H9 (cell line): ENCODE measurements at regions not wholly inside any gene's neighbourhood (a gene's known extent, or its start where the extent isn't known, plus 50 kb on each side); places are given as distances from the start of the nearest gene placed in this dataset.

Experiments
- DNase-seq: peaks from one replicate; pipeline ENCODE4 v3.0.0-alpha.2; 2017
- H2AFZ ChIP-seq: one replicate; pipeline ENCODE4 v1.6.1; 2013; ENCODE audit warnings: mild to moderate bottlenecking, low read length, control low read depth, moderate library complexity
- H2AK5ac ChIP-seq: 2 replicates; pipeline ENCODE4 v1.6.1; 2013; ENCODE audit warnings: low read length, control low read depth, mixed read lengths; ENCODE audit not compliant: insufficient read length
- H2BK120ac ChIP-seq: one replicate; pipeline ENCODE4 v1.6.1; 2013; ENCODE audit warnings: low read depth, mild to moderate bottlenecking, low read length, control low read depth, inconsistent platforms; ENCODE audit not compliant: poor library complexity, severe bottlenecking
- H2BK12ac ChIP-seq: 2 replicates; pipeline ENCODE4 v1.6.1; 2013; ENCODE audit warnings: low read length, control low read depth, mixed read lengths, low read depth; ENCODE audit not compliant: insufficient read length
- H2BK15ac ChIP-seq: 2 replicates; pipeline ENCODE4 v1.6.1; 2013; ENCODE audit warnings: low read depth, low read length, control low read depth
- H2BK20ac ChIP-seq: one replicate; pipeline ENCODE4 v1.6.1; 2013; ENCODE audit warnings: low read depth, mild to moderate bottlenecking, low read length, control low read depth, inconsistent platforms; ENCODE audit not compliant: poor library complexity, severe bottlenecking
- H2BK5ac ChIP-seq: 2 replicates; pipeline ENCODE4 v1.6.1; 2013; ENCODE audit warnings: low read length, control low read depth, mixed read lengths; ENCODE audit not compliant: insufficient read length
- H3K14ac ChIP-seq: 2 replicates; pipeline ENCODE4 v1.6.1; 2013; ENCODE audit warnings: low read length, control low read depth; ENCODE audit not compliant: insufficient read depth
- H3K18ac ChIP-seq: 2 replicates; pipeline ENCODE4 v1.6.1; 2013; ENCODE audit warnings: low read depth, mild to moderate bottlenecking, mixed read lengths, low read length, control low read depth; ENCODE audit not compliant: insufficient read length
- H3K23ac ChIP-seq: 2 replicates; pipeline ENCODE4 v1.6.1; 2013; ENCODE audit warnings: low read length, control low read depth, mixed read lengths, low read depth; ENCODE audit not compliant: insufficient read length
- H3K23me2 ChIP-seq: 2 replicates; pipeline ENCODE4 v1.6.1; 2013; ENCODE audit warnings: low read depth, mild to moderate bottlenecking, mixed read lengths, low read length, control low read depth; ENCODE audit not compliant: insufficient read length, poor library complexity, severe bottlenecking
- H3K27ac ChIP-seq: 2 replicates; pipeline ENCODE4 v1.5.1; 2013; ENCODE audit warnings: low read length, control low read depth, mixed read lengths, low read depth; ENCODE audit not compliant: insufficient read length
- H3K27me3 ChIP-seq: 2 replicates; pipeline ENCODE4 v1.6.1; 2013; ENCODE audit warnings: low read length, control low read depth, inconsistent platforms; ENCODE audit not compliant: insufficient read depth
- H3K4ac ChIP-seq: 2 replicates; pipeline ENCODE4 v1.6.1; 2013; ENCODE audit warnings: low read depth, mild to moderate bottlenecking, control low read depth, inconsistent platforms, low read length, moderate library complexity
- H3K4me1 ChIP-seq: 2 replicates; pipeline ENCODE4 v1.6.1; 2013; ENCODE audit warnings: low read length, control low read depth, inconsistent platforms; ENCODE audit not compliant: insufficient read depth
- H3K4me2 ChIP-seq: 2 replicates; pipeline ENCODE4 v1.6.1; 2013; ENCODE audit warnings: low read length, control low read depth, mixed read lengths; ENCODE audit not compliant: insufficient read length, insufficient read depth
- H3K56ac ChIP-seq: 2 replicates; pipeline ENCODE4 v1.6.1; 2013; ENCODE audit warnings: low read depth, mild to moderate bottlenecking, mixed read lengths, low read length, control low read depth; ENCODE audit not compliant: insufficient read length
- H3K79me1 ChIP-seq: 2 replicates; pipeline ENCODE4 v1.6.1; 2013; ENCODE audit warnings: low read depth, mild to moderate bottlenecking, moderate library complexity, low read length, control low read depth, inconsistent platforms; ENCODE audit not compliant: insufficient read depth, poor library complexity, severe bottlenecking
- H3K79me2 ChIP-seq: 2 replicates; pipeline ENCODE4 v1.6.1; 2013; ENCODE audit warnings: low read length, control low read depth, inconsistent platforms; ENCODE audit not compliant: insufficient read depth
- H3K9ac ChIP-seq: 2 replicates; pipeline ENCODE4 v1.6.1; 2013; ENCODE audit warnings: low read length, control low read depth, mixed read lengths; ENCODE audit not compliant: insufficient read length; ENCODE audit errors: extremely low read depth
- H3K9me3 ChIP-seq: one replicate; pipeline ENCODE4 v1.6.1; 2013; ENCODE audit warnings: low read depth, low read length, inconsistent platforms; ENCODE audit not compliant: control insufficient read depth
- H3T11ph ChIP-seq: one replicate; pipeline ENCODE4 v1.6.1; 2013; ENCODE audit warnings: mild to moderate bottlenecking, low read length, control low read depth, inconsistent platforms
- H4K20me1 ChIP-seq: one replicate; pipeline ENCODE4 v1.6.1; 2013; ENCODE audit not compliant: control insufficient read depth, insufficient read length, insufficient read depth
- H4K5ac ChIP-seq: 2 replicates; pipeline ENCODE4 v1.6.1; 2013; ENCODE audit warnings: low read depth, mild to moderate bottlenecking, mixed read lengths, low read length, control low read depth; ENCODE audit not compliant: insufficient read length
- H4K8ac ChIP-seq: replicated peaks from 2 replicates; pipeline ENCODE4 v1.6.1; 2013; ENCODE audit warnings: low read length, control low read depth, mixed read lengths, low read depth; ENCODE audit not compliant: insufficient read length
- H4K91ac ChIP-seq: 2 replicates; pipeline ENCODE4 v1.6.1; 2013; ENCODE audit warnings: low read depth, mild to moderate bottlenecking, moderate library complexity, mixed read lengths, low read length, control low read depth; ENCODE audit not compliant: insufficient read length
- H3K27ac Mint-ChIP-seq, 3 experiments: 2 replicates in 2 of 3; 3 replicates in 1 of 3; pipeline ENCODE4 v1.8.0; 2020 to 2021; ENCODE audit warnings: mixed read lengths in 3 of 3, mild to moderate bottlenecking in 1 of 3, moderate library complexity in 1 of 3
- H3K27me3 Mint-ChIP-seq: 2 replicates; pipeline ENCODE4 v1.8.0; 2021; ENCODE audit warnings: low read depth, mild to moderate bottlenecking, moderate library complexity, mixed read lengths
- H3K36me3 Mint-ChIP-seq, 3 experiments: 2 replicates in 2 of 3; 3 replicates in 1 of 3; pipeline ENCODE4 v1.8.0; 2020 to 2021; ENCODE audit warnings: low read depth in 3 of 3, mixed read lengths in 3 of 3; ENCODE audit not compliant: insufficient read depth in 1 of 3
- H3K4me1 Mint-ChIP-seq, 2 experiments: 2 replicates each; pipeline ENCODE4 v1.8.0; 2020; ENCODE audit warnings: mixed read lengths in 2 of 2
- H3K4me3 Mint-ChIP-seq, 2 experiments: 2 replicates in 1 of 2; 3 replicates in 1 of 2; pipeline ENCODE4 v1.8.0; 2020 to 2021; ENCODE audit warnings: mild to moderate bottlenecking in 2 of 2, mixed read lengths in 2 of 2, moderate library complexity in 1 of 2
- H3K9me3 Mint-ChIP-seq, 2 experiments: 2 replicates in 1 of 2; 3 replicates in 1 of 2; pipeline ENCODE4 v1.8.0; 2020; ENCODE audit warnings: mild to moderate bottlenecking in 2 of 2, mixed read lengths in 2 of 2, moderate library complexity in 1 of 2
- CTCF ChIP-seq: fragments of 200-600 bp; sonication (generic); conservative IDR thresholded peaks from 3 replicates; pipeline ENCODE4 v1.8.0; 2021; ENCODE audit warnings: antibody characterized with exemption, mild to moderate bottlenecking

DNA sequence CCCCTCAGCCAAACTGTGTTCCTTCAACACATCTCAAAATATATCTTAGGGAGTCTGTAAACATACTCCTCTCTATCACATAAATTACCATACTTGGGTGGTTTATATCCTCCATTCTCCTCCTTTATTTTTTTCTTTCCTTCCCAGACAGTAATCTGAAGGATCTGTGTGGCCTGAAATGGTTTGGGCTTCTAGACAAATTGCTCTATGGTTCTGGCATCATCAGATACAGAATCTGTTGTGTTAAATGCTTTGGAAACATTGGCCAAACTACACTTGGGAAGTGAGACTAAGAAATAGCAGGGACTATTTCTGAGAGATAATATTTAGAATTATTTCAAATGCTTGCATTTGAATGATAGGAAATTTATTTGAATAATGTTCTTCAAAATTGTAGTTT is 353.0 kb upstream of the KCND2 start:
- Histone ChIP-seq H4K5ac (no peak overlapping the region), H3K4me2 (no peak overlapping the region), H3K27ac (no peak overlapping the region), H2BK12ac (no peak overlapping the region), H2BK20ac (no peak overlapping the region), H3K23ac (no peak overlapping the region), H3K9me3 (no peaks in the 10 kb centered on the region), H4K20me1 (no peaks in the 10 kb centered on the region), H3K14ac (no peak overlapping the region), H4K8ac (no peak overlapping the region), H3K79me1 (no peaks in the 10 kb centered on the region), H3K18ac (no peak overlapping the region), H3K27me3 (no peaks in the 10 kb centered on the region), H3K23me2 (no peaks in the 10 kb centered on the region), H3K9ac (no peak overlapping the region), H2BK15ac (no peak overlapping the region), H3K4ac (no peak overlapping the region), H3K4me1 (no peaks in the 10 kb centered on the region), H3K79me2 (no peaks in the 10 kb centered on the region), H2BK5ac (no peak overlapping the region), H2AK5ac (no peak overlapping the region), H3K56ac (no peak overlapping the region), H2BK120ac (no peak overlapping the region), H3T11ph (no peak overlapping the region), H2AFZ (no peak overlapping the region), H4K91ac (no peak overlapping the region)
- no peak for DNase-seq
- no peak for TF ChIP-seq CTCF
- no peaks in the 10 kb centered on the region for H3K4me1 Mint-ChIP-seq
- no peaks in the 10 kb centered on the region for H3K27me3 Mint-ChIP-seq
- peaks cover 0 to under 1% of the 10 kb centered on the region in 2 experiments; a peak in 2 of 5 replicates for H3K9me3 Mint-ChIP-seq
- no peak overlapping the region for H3K27ac Mint-ChIP-seq
- no peak overlapping the region for H3K4me3 Mint-ChIP-seq
- peaks cover 0 to 4% (median 0%) of the 10 kb centered on the region in 3 experiments; a peak in 1 of 7 replicates for H3K36me3 Mint-ChIP-seq
